ENCODE measurements at regions not wholly inside any gene's neighbourhood (a gene's known extent, or its start where the extent isn't known, plus 50 kb on each side); places are given as distances from the start of the nearest gene placed in this dataset.

- DNase-seq (ENCODE audit: low read depth in 2 of 3, low spot score in 1 of 3) = no peak
Observed at GRCh38 chr2:147482111-147482895, 362.5 kb upstream of the ACVR2A start.

GRCh38 chr2:147479358-147479757, 365.5 kb upstream of the ACVR2A start:
- DNase-seq (ENCODE audit: low read depth in 2 of 3, low spot score in 1 of 3) = no peak

GRCh38 chr2:147473075-147473474, 371.8 kb upstream of the ACVR2A start:
- DNase-seq (ENCODE audit: low read depth in 2 of 3, low spot score in 1 of 3) = no peak

DNA sequence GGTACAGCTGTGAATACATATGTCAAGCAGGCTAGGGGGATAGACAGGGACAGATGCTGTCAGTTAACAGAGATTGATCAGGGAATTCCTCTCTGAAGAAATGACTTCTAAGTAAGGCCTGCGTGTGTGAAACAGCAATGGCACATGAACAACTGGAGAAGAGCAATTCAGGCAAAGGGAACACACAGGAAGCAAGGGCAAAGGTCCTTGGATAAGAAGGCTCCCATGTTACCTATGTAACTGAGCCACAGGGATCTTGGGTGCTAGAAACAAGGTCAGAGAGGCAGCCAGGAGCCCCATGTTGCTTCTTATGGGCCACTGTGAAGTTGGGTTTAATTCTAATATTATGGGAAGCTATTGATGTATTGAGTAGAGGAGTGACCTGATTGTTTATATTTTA, 373.7 kb upstream of the ACVR2A start:
- no peak for DNase-seq (ENCODE audit: low read depth in 2 of 3, low spot score in 1 of 3)

DNA sequence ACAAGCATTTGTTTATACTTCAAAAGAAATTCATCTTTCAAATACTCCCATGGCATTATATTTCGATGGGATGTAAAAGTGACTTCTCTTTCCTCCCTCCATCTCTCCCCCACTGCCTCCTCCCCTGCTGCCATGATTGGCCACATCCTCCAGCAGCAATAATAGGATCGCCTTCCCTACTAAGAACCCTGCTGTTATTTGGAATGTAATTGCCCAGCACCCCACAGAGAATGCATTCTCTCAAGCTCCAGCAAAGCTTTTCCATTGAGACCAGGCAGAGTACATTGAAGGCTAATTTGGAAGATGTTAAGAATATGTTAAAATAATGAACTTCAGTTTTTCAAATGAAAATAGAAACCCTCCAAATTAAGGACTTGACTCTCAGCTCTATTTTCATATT, 375.4 kb upstream of the ACVR2A start:
- DNase-seq (ENCODE audit: low read depth in 2 of 3, low spot score in 1 of 3) = no peak

GRCh38 chr2:147468963-147469362, 375.9 kb upstream of the ACVR2A start:
- no peak for DNase-seq (ENCODE audit: low read depth in 2 of 3, low spot score in 1 of 3)

DNA sequence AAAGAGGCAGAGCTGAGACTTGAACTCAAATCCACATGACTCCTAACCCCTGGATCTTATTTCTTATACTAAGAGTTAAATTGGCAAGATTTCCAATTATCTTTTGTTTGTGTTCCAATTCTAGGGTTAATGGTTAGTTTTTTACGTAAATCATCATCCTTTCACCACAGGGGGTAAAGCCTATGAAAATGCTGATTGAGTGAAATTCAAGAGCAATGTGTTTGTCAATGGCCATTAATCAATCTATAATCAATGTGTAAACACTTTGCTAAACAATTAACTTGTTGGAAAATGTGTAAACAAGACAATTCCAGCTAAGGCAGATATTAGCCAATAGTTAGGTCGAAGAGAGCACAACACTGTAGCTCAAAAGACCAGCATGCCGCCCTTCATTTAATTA, 376.5 kb upstream of the ACVR2A start:
- DNase-seq (ENCODE audit: low read depth in 2 of 3, low spot score in 1 of 3) = no peak

DNA sequence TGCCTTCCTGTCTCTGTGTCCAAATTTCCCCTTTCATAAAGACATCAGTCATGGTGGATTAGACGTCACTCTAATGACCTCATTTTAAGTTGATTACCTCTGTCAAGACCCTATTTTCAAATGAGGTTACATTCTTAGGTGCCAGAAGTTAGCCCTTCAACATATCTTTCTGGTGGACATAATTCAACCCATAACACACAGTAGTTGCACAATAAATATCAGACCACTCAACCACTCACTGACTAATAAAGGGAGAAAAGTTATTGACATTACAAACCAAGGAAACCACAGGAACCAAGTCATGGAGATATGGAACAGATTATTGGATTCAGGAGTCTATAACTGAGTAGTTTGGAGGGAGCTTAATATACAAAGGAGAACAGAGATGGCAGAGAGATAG, 377.4 kb upstream of the ACVR2A start:
- DNase-seq (ENCODE audit: low read depth in 2 of 3, low spot score in 1 of 3) = no peak

DNA sequence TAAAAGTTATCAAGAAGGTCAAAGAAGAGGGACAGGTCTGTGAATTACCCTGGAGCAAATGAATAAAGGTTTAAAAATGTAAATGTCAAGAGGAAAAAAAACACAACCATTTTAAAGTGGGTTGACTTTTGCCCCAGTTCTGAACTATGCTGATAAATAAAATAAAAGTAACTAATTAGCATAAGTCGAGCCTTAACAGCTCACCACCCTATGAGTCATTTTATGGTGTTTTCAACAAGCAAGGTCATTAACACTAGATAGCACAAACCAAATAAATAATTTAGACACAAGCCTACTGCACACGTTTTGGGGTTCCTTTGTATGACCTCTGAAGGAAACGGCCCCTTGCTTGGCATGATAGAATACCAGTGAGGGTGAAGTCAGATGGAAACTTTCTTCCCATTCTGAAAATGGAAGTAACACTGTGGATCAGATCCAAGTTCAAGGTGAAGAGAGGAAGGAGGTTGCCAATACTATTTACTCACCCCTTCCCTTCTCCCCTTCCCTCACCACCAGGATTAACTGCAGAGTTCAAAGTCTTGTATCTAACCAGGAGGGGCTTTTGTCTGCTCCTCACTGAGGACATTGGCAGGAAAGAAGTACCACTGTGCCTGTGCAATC, 380.0 kb upstream of the ACVR2A start:
- no peak for DNase-seq (ENCODE audit: low read depth in 2 of 3, low spot score in 1 of 3)

- no peak for DNase-seq (ENCODE audit: low read depth in 2 of 3, low spot score in 1 of 3)
Observed at GRCh38 chr2:147463881-147464520, 380.8 kb upstream of the ACVR2A start.

- DNase-seq (ENCODE audit: low read depth in 2 of 3, low spot score in 1 of 3) = no peak
Observed at GRCh38 chr2:147460155-147460554, 384.7 kb upstream of the ACVR2A start.

- DNase-seq (ENCODE audit: low read depth in 2 of 3, low spot score in 1 of 3) = no peak
Observed at GRCh38 chr2:147456779-147457178, 388.1 kb upstream of the ACVR2A start.

- DNase-seq (ENCODE audit: low read depth in 2 of 3, low spot score in 1 of 3) = no peak
Observed at GRCh38 chr2:147451902-147452515, 392.8 kb upstream of the ACVR2A start.

- DNase-seq (ENCODE audit: low read depth in 2 of 3, low spot score in 1 of 3) = no peak
Observed at GRCh38 chr2:147450661-147451510, 393.9 kb upstream of the ACVR2A start.

GRCh38 chr2:147449323-147449991, 395.4 kb upstream of the ACVR2A start:
- peak in 1 of 3 donors; percentile 8 for DNase-seq (ENCODE audit: low read depth in 2 of 3, low spot score in 1 of 3)

DNA sequence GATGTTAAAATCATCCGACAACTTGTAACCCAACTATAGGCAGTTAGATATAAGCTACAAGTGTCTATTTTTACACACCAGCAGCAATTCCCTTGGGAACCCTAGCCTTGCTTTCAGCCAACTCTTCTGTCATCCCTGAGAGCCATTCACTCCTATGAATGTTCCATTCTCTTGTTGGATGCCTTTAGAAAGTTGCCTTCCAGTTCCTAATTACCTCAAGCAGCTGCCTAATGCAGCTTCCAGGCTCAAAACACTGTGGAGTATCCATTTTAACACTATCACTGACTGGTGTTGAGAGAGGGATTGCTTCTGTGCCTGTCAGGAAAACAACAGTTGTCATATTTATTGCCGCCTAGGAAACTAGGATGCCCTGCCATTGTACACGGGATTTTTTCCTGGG, 402.0 kb upstream of the ACVR2A start:
- no peak for DNase-seq (ENCODE audit: low read depth in 2 of 3, low spot score in 1 of 3)

DNA sequence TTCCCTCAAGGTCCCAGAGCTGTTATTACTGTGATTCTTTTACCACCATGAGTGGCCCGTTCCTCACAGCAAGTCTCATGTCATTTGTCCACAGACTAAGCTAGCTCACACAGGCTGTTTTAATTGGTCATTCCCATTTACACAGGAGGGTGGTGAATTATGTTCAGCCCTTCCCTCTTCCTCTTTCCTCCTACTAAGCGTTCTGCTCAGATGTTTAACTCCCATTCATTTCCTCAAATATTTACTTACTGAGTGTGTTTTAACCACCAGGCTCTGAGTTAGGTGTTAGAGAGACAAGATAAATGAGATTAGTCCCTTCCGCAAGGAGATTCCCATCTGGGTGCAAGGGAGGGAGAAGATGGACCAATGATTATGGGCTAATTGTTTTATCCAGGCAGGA, 403.6 kb upstream of the ACVR2A start:
- no peak for DNase-seq (ENCODE audit: low read depth in 2 of 3, low spot score in 1 of 3)

DNA sequence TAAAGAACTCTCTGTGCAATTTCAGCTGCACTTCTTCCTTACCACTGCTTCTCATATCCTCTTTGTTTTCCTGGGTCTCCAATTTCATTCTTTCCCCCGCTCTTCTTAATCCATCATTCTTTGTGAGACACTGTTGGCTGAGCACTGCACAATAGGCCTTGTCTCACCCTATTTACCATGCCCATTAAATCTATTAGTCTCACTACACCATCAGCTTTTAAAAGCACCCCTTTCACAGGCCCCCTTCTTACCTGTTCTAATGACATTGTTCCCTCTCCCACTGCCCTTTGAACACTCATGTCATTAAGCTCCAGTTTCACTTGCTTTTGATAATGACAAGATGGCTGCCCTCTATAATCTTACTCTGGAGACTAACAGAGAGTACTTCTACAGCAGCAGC, 404.1 kb upstream of the ACVR2A start:
- DNase-seq (ENCODE audit: low read depth in 2 of 3, low spot score in 1 of 3) = no peak

DNA sequence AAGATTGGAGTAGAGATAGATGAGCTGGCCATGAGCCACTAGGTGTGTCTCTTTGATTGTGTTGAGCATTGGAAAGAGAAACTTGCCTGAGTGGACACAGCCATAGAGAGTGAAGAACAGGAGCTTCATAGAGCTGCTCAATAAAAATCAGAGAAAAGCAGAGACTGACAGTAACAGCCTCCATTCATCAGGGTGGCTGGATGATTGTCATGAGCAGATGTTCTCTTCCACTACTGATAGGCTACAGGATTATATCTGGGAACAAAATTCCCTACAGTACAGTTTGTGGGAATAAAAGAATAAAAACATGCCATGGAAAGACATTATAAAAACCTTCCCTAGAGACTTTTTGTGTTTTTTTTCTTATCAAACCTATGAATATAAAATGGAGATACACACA, 404.8 kb upstream of the ACVR2A start:
- no peak for DNase-seq (ENCODE audit: low read depth in 2 of 3, low spot score in 1 of 3)

DNA sequence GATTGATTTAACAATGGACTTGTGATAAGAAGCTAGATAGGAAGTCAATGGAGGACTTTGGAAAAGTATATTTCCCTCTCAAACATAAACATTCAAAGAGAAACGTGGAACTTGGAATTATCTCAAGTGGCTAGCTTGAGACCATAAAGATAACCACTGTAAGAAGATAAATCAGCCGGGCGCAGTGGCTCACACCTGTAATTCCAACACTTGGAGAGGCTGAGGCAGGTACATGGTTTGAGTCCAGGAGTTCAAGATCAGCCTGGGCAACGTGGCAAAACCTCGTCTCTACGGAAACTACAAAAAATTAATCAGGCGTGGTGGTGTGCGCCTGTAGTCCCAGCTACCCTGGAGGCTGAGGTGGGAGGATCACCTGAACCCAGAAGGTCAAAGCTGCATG, 405.9 kb upstream of the ACVR2A start:
- DNase-seq (ENCODE audit: low read depth in 2 of 3, low spot score in 1 of 3) = no peak

GRCh38 chr2:147433822-147434221, 411.0 kb upstream of the ACVR2A start:
- no peak for DNase-seq (ENCODE audit: low read depth in 2 of 3, low spot score in 1 of 3)

Data from stimulated activated CD4-positive, alpha-beta T cell treated with anti-CD3 and anti-CD28 coated beads, Interleukin-12 subunit alpha, Interleukin-12 subunit beta, amount 100 ng/mL, for 48 hours (primary cell).